ENCODE measurements at regions not wholly inside any gene's neighbourhood (a gene's known extent, or its start where the extent isn't known, plus 50 kb on each side); places are given as distances from the start of the nearest gene placed in this dataset.
A peak's percentile ranks its signal among the peaks of the same experiment; 100 is the strongest.

DNA sequence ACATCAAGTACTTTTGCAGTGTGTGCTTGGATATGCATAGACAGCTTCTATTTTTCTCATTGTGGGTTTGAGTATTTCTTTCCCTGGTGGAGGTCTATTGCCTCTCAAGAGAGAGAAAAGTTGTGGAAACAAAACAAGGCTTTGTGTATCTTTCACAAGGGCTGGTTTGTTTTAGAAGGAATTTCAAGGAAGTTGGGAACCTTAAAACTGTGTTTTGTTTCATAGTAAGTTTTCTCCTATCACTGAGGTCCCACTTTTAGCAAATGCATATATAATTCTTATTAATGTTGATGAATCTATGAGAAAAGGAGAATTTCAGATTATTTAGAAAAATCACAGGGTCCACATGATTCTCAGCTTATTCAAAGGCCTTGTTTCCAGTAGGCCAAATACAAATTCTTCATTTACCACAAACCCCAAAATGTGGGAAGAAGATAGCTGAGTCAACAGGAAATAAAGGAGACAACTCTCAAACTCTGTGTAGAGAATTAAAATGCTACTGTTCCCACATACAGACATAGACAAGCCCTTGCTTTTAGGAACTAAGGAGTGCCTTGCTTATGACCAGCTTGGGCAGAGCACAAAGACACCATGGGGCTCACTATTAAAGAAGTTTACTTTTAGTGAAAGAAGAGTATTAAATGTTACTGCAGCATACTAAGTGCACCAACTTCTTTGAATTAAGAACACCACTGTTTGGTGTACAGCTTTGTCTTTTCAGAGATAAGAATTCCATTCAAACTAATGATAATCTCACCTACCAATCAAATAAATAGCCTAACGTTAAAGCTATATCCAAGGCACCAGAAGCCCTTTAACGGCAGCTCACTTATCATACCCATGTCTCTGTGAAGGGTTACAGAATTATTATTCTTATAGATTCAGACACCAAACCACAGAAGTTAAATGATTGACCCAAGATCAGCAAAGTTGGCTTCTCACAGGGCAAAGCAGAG, 177.4 kb upstream of the LEF1 start:
- H3K9me3 ChIP-seq, result no peaks in the 10 kb centered on the region
- no peak for DNase-seq
- H3K27me3 ChIP-seq, result no peaks in the 10 kb centered on the region
- no peak overlapping the region for H3K4me3 ChIP-seq (ENCODE audit: low read depth, low read length)
- H3K36me3 ChIP-seq, result no peaks in the 10 kb centered on the region
- TF ChIP-seq, protein P1, sequence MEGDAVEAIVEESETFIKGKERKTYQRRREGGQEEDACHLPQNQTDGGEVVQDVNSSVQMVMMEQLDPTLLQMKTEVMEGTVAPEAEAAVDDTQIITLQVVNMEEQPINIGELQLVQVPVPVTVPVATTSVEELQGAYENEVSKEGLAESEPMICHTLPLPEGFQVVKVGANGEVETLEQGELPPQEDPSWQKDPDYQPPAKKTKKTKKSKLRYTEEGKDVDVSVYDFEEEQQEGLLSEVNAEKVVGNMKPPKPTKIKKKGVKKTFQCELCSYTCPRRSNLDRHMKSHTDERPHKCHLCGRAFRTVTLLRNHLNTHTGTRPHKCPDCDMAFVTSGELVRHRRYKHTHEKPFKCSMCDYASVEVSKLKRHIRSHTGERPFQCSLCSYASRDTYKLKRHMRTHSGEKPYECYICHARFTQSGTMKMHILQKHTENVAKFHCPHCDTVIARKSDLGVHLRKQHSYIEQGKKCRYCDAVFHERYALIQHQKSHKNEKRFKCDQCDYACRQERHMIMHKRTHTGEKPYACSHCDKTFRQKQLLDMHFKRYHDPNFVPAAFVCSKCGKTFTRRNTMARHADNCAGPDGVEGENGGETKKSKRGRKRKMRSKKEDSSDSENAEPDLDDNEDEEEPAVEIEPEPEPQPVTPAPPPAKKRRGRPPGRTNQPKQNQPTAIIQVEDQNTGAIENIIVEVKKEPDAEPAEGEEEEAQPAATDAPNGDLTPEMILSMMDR (IDR thresholded peaks at IDR 0.05; ENCODE audit: low read depth, low read length), result no peak
- peaks cover 21% of the 10 kb centered on the region for H3K4me1 ChIP-seq

DNA sequence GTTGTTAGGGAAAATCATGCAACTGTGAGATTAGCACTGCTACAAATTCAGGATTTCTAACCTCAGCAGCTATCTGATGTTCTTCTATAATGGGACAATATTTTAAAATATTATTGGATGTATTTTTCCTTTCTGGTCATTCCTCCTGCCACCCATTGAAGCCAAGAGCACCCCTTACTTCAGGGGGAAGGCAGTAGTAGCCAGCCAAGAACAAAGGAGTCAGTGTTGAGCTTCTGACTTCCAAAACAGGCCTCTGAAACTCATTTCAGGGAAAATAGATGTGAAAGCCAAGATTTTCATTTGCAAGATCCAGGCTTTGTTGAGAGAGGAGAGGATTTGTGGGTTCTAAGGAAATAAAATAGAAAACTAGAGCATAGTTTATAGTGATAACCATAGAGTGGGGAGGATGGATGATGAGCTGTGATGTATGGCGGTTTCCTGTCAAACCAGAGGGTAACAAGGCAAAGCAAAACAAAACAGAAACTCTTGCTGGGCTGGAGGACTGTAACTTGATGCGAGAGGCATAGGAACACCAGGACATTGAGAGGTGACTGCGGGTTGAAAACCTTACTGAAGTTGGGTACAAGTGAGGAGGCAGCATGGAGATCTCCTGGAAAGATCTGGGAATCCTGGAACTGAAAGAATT, 173.7 kb upstream of the LEF1 start:
- TF ChIP-seq, protein P1 (IDR thresholded peaks at IDR 0.05; ENCODE audit: low read depth, low read length), result no peak

DNA sequence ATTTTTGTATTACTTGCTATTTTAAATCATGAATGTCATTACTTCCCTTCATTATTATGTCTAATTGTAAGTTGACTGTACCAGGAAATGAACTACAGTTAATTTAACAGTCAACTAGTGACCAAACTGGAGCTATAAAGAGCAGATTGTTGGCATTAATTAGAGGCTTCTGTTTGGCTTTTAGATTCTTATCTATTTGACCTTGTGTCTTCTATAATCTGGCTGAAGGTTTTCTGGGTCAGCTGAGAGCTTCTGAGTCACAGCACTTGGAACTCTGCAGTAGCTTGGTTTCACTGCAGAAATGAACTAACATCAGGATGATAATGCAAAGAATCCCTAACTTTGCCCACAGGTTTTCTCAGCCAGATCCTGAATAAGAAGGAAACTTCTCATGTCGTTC, 169.2 kb upstream of the LEF1 start:
- peak overlapping the region; percentile 39 for H3K4me3 ChIP-seq (ENCODE audit: low read depth, low read length)
- TF ChIP-seq, protein P1 (IDR thresholded peaks at IDR 0.05; ENCODE audit: low read depth, low read length), result no peak
- H3K9me3 ChIP-seq, result no peaks in the 10 kb centered on the region
- peaks cover 46% of the 10 kb centered on the region for H3K4me1 ChIP-seq
- no peaks in the 10 kb centered on the region for H3K27me3 ChIP-seq
- no peaks in the 10 kb centered on the region for H3K36me3 ChIP-seq
- DNase-seq, result peak; percentile 35

More for the DNA sequence above, 173.7 kb upstream of the LEF1 start:
- H3K27me3 ChIP-seq, result no peaks in the 10 kb centered on the region
- no peaks in the 10 kb centered on the region for H3K9me3 ChIP-seq
- H3K4me3 ChIP-seq (ENCODE audit: low read depth, low read length), result no peak overlapping the region
- H3K4me1 ChIP-seq, result peaks cover 31% of the 10 kb centered on the region
- no peak for DNase-seq
- H3K36me3 ChIP-seq, result no peaks in the 10 kb centered on the region

DNA sequence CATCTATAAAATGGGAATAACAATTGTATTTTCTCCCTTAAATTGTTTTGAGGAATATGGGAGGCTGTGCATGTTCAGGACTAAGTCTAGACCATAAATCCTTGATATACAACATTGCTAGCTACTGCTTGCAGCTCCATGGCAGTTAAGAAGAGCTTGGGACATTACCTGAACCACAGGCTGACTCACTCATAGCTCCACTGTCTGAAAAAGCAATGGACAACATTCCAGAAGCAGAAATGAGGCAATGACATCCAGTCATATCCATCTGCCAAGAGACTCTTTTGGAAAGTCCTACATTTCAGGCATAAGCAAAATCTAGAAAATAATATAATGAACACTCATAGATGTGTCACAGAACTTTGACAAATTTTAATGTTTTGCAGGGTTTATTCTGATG, 167.3 kb upstream of the LEF1 start:
- no peak for DNase-seq

DNA sequence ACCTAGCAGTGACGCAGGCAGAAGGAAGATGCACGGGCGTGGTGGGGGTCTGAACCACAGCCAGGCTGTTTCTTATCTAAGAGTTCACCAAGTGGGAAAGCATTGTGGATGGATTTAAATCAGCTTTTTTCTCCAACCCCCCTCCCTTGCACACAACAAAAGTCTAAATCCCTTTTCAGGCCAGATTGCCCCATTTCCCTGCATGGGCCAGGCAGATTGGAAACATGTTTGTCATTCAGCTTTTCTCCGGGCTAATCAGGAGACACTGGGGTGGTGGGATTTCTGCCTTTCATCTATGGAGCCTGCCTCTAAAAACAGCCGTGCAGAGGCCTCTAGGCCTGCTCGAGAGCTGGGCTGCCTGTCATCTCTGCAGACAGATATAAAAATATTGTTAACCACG, 166.3 kb upstream of the LEF1 start:
- Histone ChIP-seq H3K4me3 (ENCODE audit: low read depth, low read length) (no peak overlapping the region), H3K27me3 (no peaks in the 10 kb centered on the region), H3K36me3 (no peaks in the 10 kb centered on the region), H3K9me3 (no peaks in the 10 kb centered on the region), H3K4me1 (peaks cover 37% of the 10 kb centered on the region)
- no peak for DNase-seq
- TF ChIP-seq, protein P1 (IDR thresholded peaks at IDR 0.05; ENCODE audit: low read depth, low read length), result no peak

More for the DNA sequence above, 167.3 kb upstream of the LEF1 start:
- Histone ChIP-seq H3K4me1 (peaks cover 46% of the 10 kb centered on the region), H3K27me3 (no peaks in the 10 kb centered on the region), H3K36me3 (no peaks in the 10 kb centered on the region), H3K9me3 (no peaks in the 10 kb centered on the region), H3K4me3 (ENCODE audit: low read depth, low read length) (no peak overlapping the region)
- TF ChIP-seq, protein P1 (IDR thresholded peaks at IDR 0.05; ENCODE audit: low read depth, low read length), result no peak

DNA sequence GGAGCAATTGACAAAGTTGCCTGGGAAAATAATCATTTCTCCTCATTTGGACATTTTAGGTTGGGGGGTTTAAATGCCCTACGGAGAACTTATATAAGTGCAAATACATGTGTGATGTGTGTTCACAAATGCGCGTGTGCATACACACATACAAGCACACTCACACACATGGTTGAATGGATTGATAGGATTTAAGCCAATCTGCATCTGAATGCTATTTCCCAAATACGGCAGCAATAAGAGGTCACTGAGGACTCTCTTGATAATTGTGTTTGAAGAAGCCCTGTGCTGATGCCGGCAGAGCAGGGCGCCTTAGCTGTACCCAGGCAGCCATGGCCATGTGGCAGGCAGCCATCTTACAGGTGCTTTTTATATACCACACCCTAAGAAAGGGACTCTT, 165.3 kb upstream of the LEF1 start:
- Histone ChIP-seq H3K36me3 (no peaks in the 10 kb centered on the region), H3K4me3 (ENCODE audit: low read depth, low read length) (no peak overlapping the region), H3K27me3 (no peaks in the 10 kb centered on the region), H3K9me3 (no peaks in the 10 kb centered on the region), H3K4me1 (peaks cover 26% of the 10 kb centered on the region)
- TF ChIP-seq, protein P1 (IDR thresholded peaks at IDR 0.05; ENCODE audit: low read depth, low read length), result no peak
- DNase-seq, result no peak

All from BE2C (cell line).